Left lung (tissue), 4 donors: ENCODE measurements at regions not wholly inside any gene's neighbourhood (a gene's known extent, or its start where the extent isn't known, plus 50 kb on each side); places are given as distances from the start of the nearest gene placed in this dataset.

Experiments
- ATAC-seq: fragments of 200-7000 bp; cut with Tn5 transposase; one replicate; pipeline ENCODE4 v1.9.1; 2020; ENCODE audit warnings: moderate library complexity
- DNase-seq, 4 donors: peaks; one replicate each; pipeline ENCODE4 v3.0.0-alpha.2; 2013 to 2020
- H3K27ac ChIP-seq, 2 donors: fragments of 200-600 bp; sonication (generic) in 1 of 2; one replicate each; pipeline versions ENCODE4 v1.5.0 to v1.8.0; 2020 to 2021
- H3K27me3 ChIP-seq, 2 donors: fragments of 200-600 bp; sonication (generic) in 1 of 2; one replicate each; pipeline versions ENCODE4 v1.5.0 to v1.8.0; 2020 to 2021
- H3K36me3 ChIP-seq, 2 donors: fragments of 200-600 bp; sonication (generic) in 1 of 2; one replicate each; pipeline versions ENCODE4 v1.5.0 to v1.8.0; 2020 to 2021
- H3K4me1 ChIP-seq, 2 donors: fragments of 200-600 bp; one replicate each; pipeline ENCODE4 v1.8.0; 2021
- H3K4me3 ChIP-seq, 2 donors: fragments of 200-600 bp; sonication (generic) in 1 of 2; one replicate each; pipeline versions ENCODE4 v1.5.0 to v1.8.0; 2020 to 2021; ENCODE audit warnings: mild to moderate bottlenecking in 1 of 2
- H3K9me3 ChIP-seq, 2 donors: fragments of 200-600 bp; sonication (generic) in 1 of 2; one replicate each; pipeline versions ENCODE4 v1.5.0 to v1.8.0; 2020 to 2021
- CTCF ChIP-seq, 2 donors: fragments of 200-600 bp; sonication (generic) in 1 of 2; IDR thresholded peaks; one replicate each; pipeline versions ENCODE4 v1.5.0 to v1.8.0; 2021; ENCODE audit warnings: antibody characterized with exemption in 2 of 2
- intact Hi-C, 2 donors: fragments of 100-400 bp; cut with DNase I; formaldehyde crosslinking; loops; one replicate each; pipeline versions ENCODE4 v1.11.2 to v1.14.2; 2022
- donor health status: DM: no; HTN: yes; CAD: no.
- donor health status: DM: no; HTN: no; CAD: no.

- no peaks in the 10 kb centered on the region for H3K9me3 ChIP-seq
- TF ChIP-seq CTCF (IDR thresholded peaks at IDR 0.05), result no peak
- intact Hi-C loops, result no loop called here
- H3K27me3 ChIP-seq, result no peaks in the 10 kb centered on the region
- no peak overlapping the region for H3K4me3 ChIP-seq
- H3K4me1 ChIP-seq, result peaks cover 0 to 12% of the 10 kb centered on the region in 2 donors
- no peak overlapping the region for H3K27ac ChIP-seq
- ATAC-seq (no peak), DNase-seq (no peak)
- H3K36me3 ChIP-seq, result no peaks in the 10 kb centered on the region
Measured at GRCh38 chr3:150255826-150256225, 152.3 kb upstream of the TSC22D2 start.

GRCh38 chr3:150255413-150255812, 152.7 kb upstream of the TSC22D2 start:
- DNase-seq (peak in 1 of 4 donors; percentile 68), ATAC-seq (no peak)
- H3K27me3 ChIP-seq, result no peaks in the 10 kb centered on the region
- no peaks in the 10 kb centered on the region for H3K9me3 ChIP-seq
- intact Hi-C loops, result no loop called here
- TF ChIP-seq CTCF (IDR thresholded peaks at IDR 0.05), result no peak
- no peaks in the 10 kb centered on the region for H3K36me3 ChIP-seq
- H3K4me1 ChIP-seq, result peaks cover 0 to 8% of the 10 kb centered on the region in 2 donors
- peak overlapping the region; percentile 7 to 24 for H3K27ac ChIP-seq
- no peak overlapping the region for H3K4me3 ChIP-seq

- no peaks in the 10 kb centered on the region for H3K27me3 ChIP-seq
- ATAC-seq, result peak; percentile 34
- no peak overlapping the region for H3K4me3 ChIP-seq
- no peak for DNase-seq
- intact Hi-C loops, result no loop called here
- TF ChIP-seq CTCF (IDR thresholded peaks at IDR 0.05), result no peak
- H3K9me3 ChIP-seq, result no peaks in the 10 kb centered on the region
- no peak overlapping the region for H3K27ac ChIP-seq
- no peaks in the 10 kb centered on the region for H3K36me3 ChIP-seq
- peaks cover 0 to 7% of the 10 kb centered on the region in 2 donors for H3K4me1 ChIP-seq
Measured at GRCh38 chr3:150254309-150254708, 153.8 kb upstream of the TSC22D2 start.

GRCh38 chr3:150253622-150254021, 154.5 kb upstream of the TSC22D2 start:
- intact Hi-C loops, result no loop called here
- Histone ChIP-seq H3K9me3 (no peaks in the 10 kb centered on the region), H3K4me1 (peaks cover 0 to 7% of the 10 kb centered on the region in 2 donors), H3K27me3 (no peaks in the 10 kb centered on the region), H3K36me3 (no peaks in the 10 kb centered on the region), H3K4me3 (no peak overlapping the region), H3K27ac (no peak overlapping the region)
- no peak for TF ChIP-seq CTCF (IDR thresholded peaks at IDR 0.05)
- ATAC-seq (no peak), DNase-seq (no peak)

GRCh38 chr3:150252462-150252861, 155.6 kb upstream of the TSC22D2 start:
- no peaks in the 10 kb centered on the region for H3K9me3 ChIP-seq
- no peaks in the 10 kb centered on the region for H3K36me3 ChIP-seq
- peaks cover 0 to 7% of the 10 kb centered on the region in 2 donors for H3K4me1 ChIP-seq
- no peaks in the 10 kb centered on the region for H3K27me3 ChIP-seq
- no peak overlapping the region for H3K4me3 ChIP-seq
- intact Hi-C loops, result no loop called here
- peak in 1 of 4 donors; percentile 36 for DNase-seq
- no peak for TF ChIP-seq CTCF (IDR thresholded peaks at IDR 0.05)
- peak overlapping the region; percentile 26 to 28 for H3K27ac ChIP-seq
- ATAC-seq, result no peak
